ENCODE measurements at regions not wholly inside any gene's neighbourhood (a gene's known extent, or its start where the extent isn't known, plus 50 kb on each side); places are given as distances from the start of the nearest gene placed in this dataset.

- TF ChIP-seq TAF1 (IDR thresholded peaks at IDR 0.05; ENCODE audit: borderline replicate concordance, low read depth, low read length) = no peak
- TF ChIP-seq ELF1 (IDR thresholded peaks at IDR 0.05) = no peak
- no peak for TF ChIP-seq POLR2AphosphoS5 (IDR thresholded peaks at IDR 0.05; ENCODE audit: low read depth, low read length)
- TF ChIP-seq REST (IDR thresholded peaks at IDR 0.05; ENCODE audit: low read depth, low read length) = no peak
- no peak for TF ChIP-seq SMC3 (IDR thresholded peaks at IDR 0.05; ENCODE audit: low read depth, low read length)
- TF ChIP-seq CTCF (IDR thresholded peaks at IDR 0.05) = no peak
- no peak for TF ChIP-seq RCOR1 (IDR thresholded peaks at IDR 0.05; ENCODE audit: low read length)
- no peak for TF ChIP-seq GATA2 (CRISPR knock-in tag; IDR thresholded peaks at IDR 0.05)
- TF ChIP-seq RXRA (IDR thresholded peaks at IDR 0.05; ENCODE audit: borderline replicate concordance, low read depth) = no peak
Measured at GRCh38 chr2:74743039-74743438, 89.0 kb downstream of the SEMA4F start.

Measured in SK-N-SH (cell line).